ENCODE measurements at regions not wholly inside any gene's neighbourhood (a gene's known extent, or its start where the extent isn't known, plus 50 kb on each side); places are given as distances from the start of the nearest gene placed in this dataset.

DNA sequence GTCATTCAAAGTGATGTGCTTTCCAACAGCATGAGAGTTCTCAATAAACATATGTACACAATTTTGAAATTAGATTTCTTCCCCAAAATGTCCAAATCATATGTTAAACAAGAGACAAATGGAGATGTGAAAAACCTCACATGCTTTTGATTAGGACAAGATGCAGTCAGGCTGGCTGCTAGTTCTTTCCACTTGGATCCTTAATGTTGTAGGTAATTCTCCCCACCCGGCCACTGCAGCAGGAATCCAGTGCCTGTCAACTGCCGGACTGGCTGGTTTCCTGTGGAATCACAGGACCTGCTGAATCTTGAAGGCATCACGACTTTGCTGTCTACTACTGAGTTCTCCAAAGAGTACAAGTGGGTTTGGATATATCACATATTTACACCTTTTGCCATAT is 138.6 kb upstream of the AKR1E2 start:
- DNase-seq, result no peak

DNA sequence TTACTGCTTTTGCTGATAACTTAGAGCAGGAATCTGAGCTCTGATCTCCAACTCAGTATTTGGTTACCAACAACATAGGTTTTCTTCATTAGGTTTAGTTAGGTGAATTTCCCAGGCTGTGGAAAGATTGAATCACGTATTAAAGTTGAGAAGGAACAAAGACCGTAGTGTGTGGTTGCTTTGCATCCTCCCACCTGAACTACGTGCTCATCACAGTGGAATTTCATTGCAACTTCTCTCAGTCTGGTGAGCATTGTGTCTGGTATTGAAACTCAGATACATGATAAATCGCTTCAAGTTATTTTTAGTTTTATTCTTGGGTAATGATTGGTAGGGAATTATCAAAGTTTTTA is 139.4 kb upstream of the AKR1E2 start:
- no peak for DNase-seq

DNA sequence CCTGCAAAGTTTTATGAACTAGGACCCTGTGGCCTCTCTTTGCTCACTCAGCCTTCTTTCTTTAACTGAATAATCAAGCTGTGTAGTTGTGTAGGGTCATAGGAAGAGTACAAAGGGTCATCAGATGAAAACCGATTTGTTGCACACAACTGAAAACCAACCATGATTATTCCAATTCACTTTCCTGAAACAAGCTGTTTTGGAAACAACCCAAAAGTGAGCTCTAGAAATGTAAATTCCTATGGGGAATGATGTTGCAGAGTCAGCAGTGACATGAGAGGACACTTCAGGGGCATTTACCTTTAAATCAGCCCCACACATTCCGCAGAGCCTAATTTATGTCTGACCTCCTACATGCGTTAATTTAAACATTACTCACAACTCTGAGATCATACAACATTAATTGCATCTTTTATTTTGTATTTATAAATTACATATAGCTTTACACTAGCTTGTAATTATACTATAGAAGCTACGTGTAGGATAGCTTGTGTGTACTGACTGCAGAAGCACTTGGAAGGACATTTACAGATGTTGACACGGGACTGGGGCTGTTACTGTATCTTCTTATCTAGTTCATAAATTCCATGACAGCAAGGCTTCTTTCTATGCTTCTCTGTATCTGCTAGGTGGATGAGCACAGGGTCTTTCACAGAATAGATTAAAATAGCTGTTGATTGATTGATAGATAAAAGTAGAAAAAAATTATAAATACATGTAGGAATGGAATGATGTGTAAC is 139.9 kb upstream of the AKR1E2 start:
- no peak for DNase-seq

DNA sequence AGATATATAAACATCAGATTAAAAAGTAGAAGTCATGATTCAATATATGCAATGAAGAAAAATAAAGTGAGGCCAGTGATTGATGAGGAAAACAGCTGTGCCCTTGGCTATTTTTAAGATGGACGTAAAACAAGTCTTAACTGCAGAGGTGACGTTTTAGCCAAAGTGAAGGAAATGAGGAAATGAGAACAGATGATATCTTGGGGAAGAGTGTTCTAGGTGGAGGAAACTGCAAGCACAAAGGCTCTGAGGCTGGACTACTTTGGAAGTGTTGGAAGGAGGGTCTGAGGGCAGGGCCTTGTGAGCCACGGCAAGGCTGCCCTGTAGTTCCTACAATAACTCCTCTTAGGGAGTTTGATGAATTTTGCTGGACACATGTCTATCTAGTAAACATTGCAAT is 140.5 kb upstream of the AKR1E2 start:
- no peak for DNase-seq

DNA sequence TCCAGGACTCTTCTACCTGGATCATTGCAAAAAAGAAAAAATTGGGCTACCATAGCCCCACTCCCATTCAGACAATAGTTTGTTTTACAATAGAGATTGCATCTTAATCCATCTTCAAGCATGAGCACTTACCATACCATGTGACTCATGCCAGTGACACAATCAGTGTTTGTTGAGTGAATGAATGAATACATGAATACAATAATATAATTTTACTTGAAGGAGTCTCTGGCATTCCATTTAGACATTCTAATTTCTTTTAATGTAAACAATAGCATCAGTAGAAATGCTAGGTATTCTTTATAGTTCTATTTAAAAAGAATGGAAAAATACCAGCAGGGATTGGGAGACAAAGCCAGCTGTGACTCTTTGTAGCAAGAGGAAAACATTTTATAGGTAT is 141.6 kb upstream of the AKR1E2 start:
- DNase-seq, result no peak

DNA sequence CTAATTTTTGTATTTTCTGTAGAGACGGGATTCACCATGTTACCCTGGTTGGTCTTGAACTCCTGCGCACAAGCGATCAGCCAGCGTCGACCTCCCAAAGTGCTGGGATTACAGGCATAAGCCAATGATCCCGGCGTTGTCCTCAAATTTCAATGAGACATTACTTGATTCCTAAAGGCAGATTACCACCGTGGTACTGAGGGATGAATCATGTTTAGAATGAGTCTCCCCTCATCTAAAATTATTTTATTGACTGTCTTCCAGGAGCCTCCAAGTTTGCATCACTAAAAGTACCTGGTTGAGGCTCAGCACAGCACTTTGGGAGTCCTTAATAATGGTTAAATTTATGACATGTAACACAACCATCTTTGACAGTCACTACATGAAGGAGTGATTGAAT is 142.2 kb upstream of the AKR1E2 start:
- no peak for DNase-seq

DNA sequence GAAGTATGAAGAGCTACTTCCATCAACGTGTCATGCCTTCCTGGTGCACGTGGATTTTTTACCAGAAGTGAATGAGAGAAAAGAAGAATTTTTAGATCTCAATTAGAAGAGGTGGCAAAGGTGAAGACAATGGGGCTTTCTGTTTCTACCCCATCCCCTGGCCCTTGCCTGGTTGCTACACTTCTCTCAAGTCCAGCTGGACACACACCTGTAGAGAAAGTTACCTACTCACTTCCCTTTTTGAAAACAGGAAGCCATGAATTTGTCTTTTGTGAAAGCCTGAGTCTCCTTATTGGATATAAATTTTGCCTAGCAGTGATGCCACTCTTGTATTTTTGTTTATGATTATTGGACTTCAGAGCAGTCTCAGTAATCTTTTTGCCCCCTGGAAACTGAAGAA is 142.9 kb upstream of the AKR1E2 start:
- no peak for DNase-seq

DNA sequence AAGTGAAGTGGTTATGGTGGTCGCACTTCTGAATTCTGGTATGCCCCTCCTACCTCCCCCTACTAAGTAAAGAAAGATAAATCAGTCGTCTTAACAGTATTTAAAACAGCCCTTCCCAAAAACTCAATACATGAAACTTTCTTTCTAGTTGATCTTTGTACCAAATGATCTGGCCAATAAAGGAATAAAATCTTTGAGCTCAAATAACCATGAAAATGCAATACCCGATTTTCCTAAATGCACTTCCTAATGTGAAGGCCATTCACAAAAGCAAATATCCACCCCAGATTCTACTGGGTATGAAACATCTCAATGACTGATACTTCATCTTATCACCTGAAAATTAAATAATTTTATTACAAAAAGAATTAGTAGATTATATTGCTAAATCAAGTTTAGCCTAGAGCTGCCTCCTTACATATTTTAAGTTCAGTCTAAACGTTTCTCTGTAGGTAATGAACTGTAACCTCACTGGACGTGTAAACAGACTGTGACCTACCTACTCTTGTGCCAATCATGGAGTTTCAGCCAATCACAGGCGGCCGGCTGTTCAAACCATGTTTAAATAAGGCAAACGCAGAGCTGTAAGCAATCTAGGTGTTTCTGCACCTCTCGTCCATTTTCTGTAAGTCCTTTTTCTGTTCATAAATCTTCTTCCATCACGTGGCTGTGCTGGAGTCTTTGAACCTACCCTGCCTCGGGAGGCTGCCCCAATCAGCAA is 146.9 kb upstream of the AKR1E2 start:
- DNase-seq, result no peak

DNA sequence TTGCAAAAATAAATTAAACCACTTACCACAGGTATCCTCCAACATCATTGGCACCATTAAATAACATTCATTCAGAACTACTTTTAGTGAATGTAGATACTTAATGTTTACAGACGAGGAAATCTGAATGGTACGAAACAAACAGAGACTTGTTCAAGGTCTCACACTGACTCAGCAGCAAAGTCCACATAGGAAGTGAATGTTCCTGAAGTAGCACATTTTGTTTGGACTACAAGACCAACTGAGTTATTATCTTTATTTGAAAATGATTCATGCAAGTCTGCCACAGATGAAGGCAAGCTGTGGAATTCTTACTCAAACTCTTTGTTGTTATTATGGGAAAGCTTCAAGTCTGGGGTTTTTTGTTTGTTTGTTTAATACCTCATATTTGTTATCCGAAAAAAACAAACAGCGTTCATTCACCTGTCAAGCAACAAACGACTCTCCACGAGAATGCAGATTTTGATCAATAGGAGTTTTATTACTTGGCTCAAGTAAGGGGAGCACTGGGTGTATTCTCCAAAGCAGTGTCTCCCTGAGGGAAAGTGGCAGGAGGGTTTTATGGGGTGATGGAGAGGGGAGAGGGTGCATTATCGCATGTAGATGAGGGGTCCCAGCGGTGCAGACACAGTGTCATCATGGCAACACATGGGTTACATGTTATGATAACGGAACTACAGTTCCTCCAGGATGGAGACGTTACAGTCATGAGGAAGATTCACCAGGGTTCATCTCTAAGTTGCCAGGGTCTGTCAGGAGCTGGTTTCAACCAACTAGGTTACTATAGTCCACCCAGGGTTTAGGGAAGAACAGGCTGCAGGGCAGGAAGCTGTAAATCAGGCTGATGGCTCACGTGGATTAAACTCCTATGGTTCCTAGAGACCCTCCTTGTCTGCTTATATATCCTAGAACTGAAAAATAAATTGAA is 147.7 kb upstream of the AKR1E2 start:
- no peak for DNase-seq

DNA sequence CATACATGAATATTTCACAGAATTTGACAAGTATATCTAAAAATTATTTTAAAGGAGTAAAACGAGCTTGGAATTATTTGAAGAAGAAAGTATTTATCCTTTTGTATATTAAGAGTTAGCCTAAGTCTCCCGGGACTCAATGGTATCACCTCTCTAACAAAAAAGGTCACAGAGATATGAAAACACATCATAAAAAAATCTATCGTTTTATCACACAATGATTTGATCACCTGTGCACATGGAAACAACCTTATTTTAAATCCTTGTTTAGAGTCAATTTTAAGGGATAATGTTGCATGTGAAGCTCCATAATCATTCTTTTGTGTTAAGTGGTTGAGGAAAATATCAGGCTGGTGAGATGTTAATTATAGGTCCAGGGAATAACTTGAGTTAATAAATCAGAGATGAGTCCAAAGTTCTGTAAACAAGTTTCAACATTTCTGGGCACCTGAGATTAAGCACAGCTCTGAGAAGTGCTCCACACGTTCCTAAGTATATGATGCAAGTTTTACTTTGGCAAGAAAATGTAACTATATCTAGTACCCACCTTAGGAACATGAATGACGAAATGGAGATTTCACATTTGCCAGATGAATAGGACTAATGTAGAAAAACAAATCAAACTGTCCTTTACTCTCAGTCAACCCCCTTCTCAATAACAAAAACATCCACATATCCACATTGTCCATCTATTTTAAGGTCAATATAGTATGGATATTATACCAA is 148.5 kb upstream of the AKR1E2 start:
- no peak for DNase-seq

DNA sequence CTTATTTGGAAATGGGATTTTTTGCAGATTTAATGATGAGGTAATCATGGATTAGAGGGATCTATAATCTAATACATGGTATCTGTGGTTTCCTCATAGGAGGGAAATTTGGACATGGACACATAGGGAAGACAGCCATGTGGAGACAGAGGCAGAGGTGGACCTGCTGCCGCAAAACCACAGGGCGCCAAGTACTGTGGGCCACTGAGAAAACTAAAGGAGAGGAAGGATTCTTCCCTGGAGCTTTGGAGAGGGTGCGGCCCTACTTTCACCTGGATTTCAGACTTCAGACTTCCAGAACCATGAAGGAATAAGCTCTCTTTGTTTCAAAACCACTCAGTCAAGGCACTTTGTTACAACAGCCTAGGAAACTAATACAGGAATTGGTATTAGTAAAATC is 149.4 kb upstream of the AKR1E2 start:
- DNase-seq, result no peak

DNA sequence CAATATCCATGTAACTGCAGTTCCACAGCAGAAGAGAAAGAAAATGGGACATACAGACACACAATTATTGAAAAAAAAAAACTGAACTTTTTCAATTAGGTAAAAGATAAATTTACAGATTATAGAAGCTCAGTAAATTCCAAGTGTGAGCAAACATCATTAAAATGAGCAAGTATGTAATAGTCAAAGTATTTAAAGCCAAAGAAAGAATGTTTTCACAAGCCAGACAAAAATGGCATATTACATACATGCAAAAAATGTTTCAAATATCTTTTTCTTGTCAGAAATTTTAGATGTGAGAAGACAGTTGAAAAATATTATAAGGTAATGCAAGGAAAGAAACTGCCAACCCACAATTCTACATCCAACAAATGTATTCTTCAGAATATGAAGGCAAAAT is 150.2 kb upstream of the AKR1E2 start:
- DNase-seq, result no peak

DNA sequence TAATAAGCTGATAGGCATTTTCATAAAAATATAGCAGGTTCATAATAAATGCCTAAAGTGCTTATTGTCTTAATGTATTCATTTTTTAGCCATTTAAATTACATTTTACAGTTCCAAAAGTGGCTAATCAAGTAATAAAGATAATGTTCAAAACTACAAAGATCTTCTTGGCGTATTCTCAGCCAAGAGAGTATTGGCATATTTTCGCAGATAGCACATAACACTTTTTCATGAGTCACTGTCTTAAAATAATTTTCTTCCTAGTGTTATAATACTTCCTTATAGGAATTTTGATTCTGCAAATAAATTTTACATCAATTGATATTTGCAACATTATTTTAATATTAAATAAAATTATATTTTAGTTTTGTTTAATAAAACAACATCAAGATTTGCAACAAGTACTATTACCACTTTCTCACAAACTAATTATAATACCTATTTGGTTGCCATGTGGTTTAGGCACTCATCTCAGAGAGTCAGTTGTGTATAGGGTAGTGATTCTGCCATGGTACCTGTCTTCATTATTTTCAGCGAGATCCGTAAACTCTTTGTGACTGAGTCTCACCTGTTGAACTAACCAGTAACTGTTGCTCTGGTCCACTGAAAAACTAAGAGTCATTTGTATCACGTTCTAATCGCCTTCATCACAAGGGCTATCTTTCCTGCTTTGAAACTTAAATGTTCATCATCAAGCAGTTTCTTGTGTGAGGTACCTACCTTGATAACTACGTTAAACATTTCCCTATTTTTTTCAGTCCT is 152.5 kb upstream of the AKR1E2 start:
- no peak for DNase-seq

DNA sequence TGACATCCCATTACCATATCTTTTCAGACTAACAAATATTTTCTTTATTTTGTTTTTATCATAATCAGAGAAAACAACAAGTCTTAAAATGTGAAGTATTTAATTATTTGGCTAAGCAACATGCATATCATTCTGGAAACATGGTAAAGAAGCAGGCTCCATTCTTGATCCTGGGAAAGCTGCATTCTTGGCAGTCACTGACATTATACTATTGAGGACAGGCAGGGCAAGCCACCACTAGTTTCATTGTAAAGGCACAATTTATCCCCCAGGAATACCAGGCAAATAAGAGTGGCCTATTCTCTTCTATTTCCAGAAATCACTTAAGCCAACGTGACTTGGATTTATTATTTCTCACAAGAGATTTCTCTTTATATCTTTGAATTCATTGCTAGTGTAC is 153.8 kb upstream of the AKR1E2 start:
- no peak for DNase-seq

DNA sequence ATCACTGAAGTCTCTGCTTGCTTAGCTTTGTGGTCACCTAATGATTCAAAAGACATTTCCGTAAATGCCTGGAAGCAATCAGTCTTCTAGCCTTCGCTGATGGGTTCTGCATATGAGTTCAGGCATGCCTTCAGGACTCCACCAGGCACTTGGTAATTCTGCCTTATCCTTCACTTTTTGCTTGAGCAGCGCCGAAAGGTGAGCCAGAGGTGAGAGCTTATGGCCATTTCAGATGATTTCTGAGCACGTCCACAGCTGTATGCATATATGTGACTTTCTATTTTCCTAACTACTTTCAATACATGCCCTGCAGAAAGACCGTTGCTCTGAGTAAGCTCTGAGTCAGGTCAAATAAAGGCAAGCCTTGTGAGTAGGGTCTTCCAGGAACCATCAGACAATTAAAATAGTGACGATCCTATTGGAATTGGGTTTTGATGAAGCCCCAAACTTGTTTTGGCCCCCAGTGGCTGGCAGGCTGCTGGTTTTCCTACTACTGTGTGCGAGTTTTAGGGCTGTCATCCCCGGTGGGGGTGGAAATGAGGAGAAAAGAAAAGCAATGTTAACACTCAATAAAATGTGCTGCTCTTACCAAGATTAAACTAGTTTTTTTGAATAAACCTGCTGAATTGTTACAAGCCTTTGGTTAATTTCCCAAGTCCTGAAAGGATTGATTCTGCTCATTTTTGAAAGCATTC is 154.4 kb upstream of the AKR1E2 start:
- DNase-seq, result no peak

DNA sequence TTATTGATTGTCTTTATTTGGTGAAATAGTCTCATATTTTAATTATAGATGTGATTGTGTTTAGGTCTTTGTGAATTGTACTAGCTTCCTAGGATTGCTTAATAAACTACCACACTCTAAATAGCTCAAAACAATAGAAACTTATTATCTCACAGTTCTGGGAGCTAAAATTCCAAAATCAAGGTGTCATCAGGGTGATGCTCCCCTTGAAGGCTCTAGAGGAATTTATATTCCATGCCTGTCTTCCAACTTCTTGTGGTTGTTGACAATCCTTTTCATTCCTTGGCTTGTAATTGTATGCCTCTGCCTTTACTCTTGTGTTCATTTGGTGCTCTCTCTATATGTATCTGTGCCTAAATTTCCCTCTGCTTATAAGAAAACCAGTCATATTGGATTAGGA is 155.3 kb upstream of the AKR1E2 start:
- DNase-seq, result no peak

DNA sequence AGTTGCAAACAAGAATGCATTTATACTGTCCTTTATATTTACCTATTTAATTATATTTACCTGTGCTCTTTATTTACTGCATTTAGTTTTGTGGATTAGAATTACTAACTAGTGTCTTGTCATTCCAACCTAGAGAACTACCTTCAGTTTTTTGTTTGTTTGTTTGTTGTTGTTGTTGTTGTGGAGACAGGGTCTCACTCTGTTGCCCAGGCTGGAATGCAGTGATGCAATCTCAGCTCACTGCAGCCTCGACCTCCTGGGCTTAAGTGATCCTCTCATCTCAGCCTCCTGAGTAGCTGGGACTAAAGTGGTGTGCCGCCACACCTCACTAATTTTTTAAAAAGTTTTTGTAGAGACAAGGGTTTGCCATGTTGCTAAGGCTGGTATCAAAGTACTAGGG is 156.4 kb upstream of the AKR1E2 start:
- DNase-seq, result no peak

DNA sequence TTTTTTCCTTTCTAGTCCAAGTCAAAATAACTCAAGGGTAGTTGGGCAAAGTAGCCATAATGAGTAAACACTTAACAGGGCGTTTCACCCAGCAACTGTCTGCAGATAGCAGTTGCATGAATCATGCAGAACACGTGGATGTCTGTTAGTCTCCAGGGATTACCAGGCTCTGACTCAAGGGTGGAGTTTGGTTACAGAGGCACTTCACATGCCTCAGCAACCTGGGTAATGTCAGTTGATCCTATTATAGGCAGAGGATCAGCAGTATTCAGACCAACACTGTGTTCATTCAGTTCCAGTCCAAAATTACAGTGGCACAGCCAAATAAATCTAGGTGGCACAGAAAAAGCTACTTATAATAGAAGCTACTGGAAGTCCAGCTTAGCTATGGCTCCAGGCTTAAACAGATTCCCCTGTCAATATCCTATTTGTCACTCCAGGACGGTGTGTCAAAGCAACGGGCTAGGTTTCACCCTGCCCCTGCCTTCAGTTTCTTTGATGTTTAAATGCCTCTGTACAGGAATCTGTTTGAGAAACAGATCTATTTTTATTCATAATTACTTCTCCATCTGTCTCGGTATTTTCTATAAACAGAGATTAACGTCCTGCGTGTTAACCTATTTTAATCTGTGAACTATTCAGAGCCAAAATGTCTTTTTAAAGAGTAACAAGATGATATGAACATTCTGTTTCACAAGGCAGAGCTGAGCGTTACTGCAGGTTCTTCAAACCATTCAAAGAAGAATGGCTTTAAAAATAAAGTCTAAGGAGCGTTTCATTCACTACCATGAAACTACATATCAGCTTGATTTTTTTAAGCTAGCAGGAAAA is 162.6 kb upstream of the AKR1E2 start:
- DNase-seq, result peak; percentile 35

DNA sequence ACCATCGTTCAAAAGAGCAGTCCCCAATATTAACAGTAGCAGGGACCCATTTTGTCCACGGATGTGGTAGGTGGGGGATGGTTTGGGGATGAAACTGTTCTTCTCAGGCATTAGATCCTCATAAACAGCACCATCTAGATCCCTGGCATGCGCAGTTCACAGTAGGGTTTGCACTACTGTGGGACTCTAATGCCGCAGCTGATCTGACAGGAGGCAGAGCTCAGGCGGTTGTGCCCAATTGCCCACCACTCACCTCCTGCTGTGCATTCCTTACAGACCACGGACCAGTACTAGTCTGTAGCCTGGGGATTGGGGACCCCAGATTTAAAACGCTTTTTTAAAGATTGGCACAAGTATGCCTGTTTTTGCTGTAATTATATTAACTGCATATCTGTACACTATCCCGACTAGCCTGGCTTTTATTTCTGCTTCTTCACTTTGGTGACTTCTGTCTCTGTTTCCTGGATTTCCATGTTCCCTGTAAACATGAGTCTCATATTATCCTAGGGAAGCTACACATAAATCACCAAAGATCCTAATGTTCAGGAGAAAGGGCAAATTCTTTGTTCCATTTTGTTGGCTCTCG is 163.3 kb upstream of the AKR1E2 start:
- no peak for DNase-seq

DNA sequence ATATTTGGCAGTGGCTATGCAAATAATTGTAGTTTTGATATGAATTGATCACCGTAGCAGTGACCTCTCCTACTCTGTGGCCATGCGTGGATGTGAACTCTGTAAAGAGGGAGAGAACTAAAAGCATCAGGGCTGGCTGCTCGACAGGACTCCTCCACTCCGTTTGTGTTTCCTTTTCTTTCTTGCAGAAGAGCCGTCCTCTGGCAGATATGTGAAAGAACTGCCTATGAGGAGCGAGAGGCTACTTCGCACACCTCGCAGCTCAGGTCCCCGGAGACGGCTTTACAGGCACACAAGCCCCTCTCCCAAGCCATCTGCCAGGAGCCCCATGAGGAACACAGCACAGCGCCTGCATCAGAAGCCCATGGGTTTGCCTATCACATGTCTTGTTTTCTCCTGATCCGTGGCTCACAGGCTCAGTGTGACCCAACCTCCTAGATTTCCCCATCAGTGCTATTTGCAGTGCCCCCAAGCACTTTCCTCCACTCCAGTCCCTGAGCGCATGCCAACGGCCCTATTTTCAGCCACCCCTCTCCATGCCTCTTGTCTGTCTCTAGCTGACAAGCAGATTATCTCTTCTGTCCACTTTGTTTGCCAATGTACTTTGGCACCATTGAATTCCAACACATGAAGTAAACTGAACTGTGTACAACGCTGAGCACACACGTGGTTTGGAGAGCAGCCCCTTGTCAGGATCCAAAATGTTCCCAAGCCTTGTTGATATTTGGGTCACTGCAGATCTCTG is 164.3 kb upstream of the AKR1E2 start:
- DNase-seq, result no peak
